GM12892 (cell line): ENCODE measurements at regions not wholly inside any gene's neighbourhood (a gene's known extent, or its start where the extent isn't known, plus 50 kb on each side); places are given as distances from the start of the nearest gene placed in this dataset.

ENCODE experiments used
- POLR2AphosphoS5 ChIP-seq: IDR thresholded peaks from 2 replicates; pipeline ENCODE4 v1.6.1; 2011; ENCODE audit warnings: low read depth, low read length, control low read depth
- TAF1 ChIP-seq: IDR thresholded peaks from 2 replicates; pipeline ENCODE4 v1.6.1; 2011; ENCODE audit warnings: low read depth, mild to moderate bottlenecking, control low read depth, low read length, borderline replicate concordance

GRCh38 chr18:40485318-40485717, 1469.7 kb upstream of the PIK3C3 start:
- no peak for TF ChIP-seq POLR2AphosphoS5
- no peak for TF ChIP-seq TAF1
